HG02943 (cell line): ENCODE measurements at regions not wholly inside any gene's neighbourhood (a gene's known extent, or its start where the extent isn't known, plus 50 kb on each side); places are given as distances from the start of the nearest gene placed in this dataset.

Experiments used
- ATAC-seq: cut with Tn5 transposase; IDR thresholded peaks from one replicate; pipeline ENCODE4 v1.9.1; 2021; ENCODE audit warnings: mild to moderate bottlenecking, low read depth, moderate library complexity; ENCODE audit not compliant: unreplicated experiment

DNA sequence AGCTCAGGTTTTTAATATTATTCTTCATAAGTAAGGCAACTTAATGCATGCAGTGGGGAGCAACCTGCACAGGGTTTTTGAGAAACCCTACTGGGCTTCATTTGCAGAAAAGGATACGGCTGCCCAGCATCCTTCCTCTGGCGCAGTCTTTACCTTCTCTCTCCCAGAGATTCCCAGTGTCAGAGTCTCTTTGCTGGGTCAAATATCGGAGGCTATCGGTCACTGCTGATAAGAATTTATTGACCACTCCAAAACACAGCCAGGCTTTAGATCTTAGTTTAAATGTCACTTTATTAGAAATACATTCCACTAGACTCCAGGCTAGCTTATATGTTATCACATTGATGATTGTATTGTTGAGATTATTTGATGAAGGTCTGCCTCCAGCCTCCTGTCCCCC is 147.2 kb upstream of the CPSF6 start:
- ATAC-seq: no peak

- ATAC-seq: no peak
Measured at GRCh38 chr12:69094606-69095216, 144.7 kb upstream of the CPSF6 start.

- no peak for ATAC-seq
Measured at GRCh38 chr12:69095765-69096477, 143.4 kb upstream of the CPSF6 start.

GRCh38 chr12:69096669-69097335 is 142.6 kb upstream of the CPSF6 start:
- no peak for ATAC-seq

- no peak for ATAC-seq
Measured at GRCh38 chr12:69097619-69098368, 141.6 kb upstream of the CPSF6 start.

DNA sequence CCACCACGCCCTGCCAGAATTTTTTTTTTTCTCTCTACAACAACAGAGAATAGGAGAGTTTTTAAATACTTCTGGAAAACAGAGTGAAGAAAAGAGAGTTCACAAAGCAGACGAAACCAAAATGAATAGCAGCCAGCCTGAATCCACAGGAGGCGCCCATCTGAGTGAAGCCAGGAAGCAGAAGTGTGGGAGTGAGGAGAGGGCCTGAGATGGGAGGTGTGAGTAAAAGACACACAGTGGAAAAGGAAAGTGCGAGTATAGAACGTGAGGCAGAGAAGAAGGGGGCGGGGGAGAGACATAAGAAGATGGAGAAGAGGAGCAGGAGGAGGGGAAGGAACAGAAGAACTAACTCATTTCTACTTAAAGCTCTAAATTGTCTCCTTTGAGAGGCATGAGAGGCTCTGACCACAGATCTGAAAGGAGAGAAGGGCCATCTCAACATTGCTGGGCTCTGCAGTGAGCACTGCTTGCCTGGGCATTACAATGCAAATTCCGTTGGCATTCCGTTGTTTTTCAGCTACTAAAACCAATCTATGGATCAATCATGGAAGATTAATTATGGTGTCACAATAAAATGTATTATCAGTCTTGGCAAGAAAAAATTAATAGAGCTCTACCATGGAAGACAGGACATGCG is 140.1 kb upstream of the CPSF6 start:
- ATAC-seq: no peak

DNA sequence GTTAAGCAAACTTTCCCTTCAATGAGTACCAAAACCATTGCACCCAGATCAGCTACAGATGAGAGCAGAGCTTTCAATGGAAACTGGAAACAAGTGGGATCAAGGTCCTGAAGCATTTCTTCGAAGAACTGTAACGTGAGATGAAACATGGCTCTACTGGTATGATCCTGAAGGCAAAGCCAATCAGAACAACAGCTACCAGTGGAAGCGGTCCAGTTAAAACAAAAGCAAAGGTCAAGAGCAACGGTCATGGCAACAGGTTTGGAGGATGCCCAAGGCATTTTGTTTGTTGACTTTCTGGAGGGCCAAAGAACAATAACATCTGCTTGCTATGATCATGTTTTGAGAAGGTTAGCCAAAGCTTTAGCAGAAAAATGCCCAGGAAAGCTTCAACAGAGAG is 137.9 kb upstream of the CPSF6 start:
- ATAC-seq: no peak

GRCh38 chr12:69102856-69103255 is 136.5 kb upstream of the CPSF6 start:
- ATAC-seq: no peak

- ATAC-seq: no peak
Measured at GRCh38 chr12:69105101-69105962, 134.0 kb upstream of the CPSF6 start.

DNA sequence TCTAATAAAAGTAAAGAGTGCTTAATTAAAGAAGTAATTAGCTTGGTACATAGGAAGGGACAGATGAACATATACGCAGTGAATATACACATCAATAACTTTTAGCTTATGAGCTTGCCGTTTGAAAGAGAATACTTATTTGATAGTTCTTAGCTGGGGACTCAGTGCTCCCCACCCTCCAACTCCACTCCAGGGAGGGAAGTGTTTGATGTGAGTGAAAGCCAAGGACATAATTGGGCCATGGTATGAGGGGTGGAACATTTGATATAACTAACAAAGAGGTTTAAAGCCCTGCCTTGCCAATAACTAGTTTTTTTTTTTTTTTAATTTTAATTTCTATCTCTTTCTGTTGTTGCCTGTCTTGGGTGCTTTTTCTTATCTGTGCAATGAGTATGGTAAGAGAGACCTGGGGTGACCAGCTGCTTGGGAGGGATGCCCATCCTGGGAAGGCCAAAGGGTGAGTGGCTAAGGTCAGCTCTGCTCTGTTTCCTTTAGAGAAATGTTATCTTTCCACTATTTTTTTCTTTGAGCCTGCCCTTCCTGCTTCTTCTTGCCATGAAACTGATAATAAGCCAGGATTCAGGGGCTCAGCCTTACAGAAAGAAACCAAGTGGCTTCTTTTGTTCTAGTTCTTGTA is 132.8 kb upstream of the CPSF6 start:
- ATAC-seq: no peak

- no peak for ATAC-seq
Measured at GRCh38 chr12:69107541-69107940, 131.8 kb upstream of the CPSF6 start.

- no peak for ATAC-seq
Measured at GRCh38 chr12:69108037-69108436, 131.3 kb upstream of the CPSF6 start.

DNA sequence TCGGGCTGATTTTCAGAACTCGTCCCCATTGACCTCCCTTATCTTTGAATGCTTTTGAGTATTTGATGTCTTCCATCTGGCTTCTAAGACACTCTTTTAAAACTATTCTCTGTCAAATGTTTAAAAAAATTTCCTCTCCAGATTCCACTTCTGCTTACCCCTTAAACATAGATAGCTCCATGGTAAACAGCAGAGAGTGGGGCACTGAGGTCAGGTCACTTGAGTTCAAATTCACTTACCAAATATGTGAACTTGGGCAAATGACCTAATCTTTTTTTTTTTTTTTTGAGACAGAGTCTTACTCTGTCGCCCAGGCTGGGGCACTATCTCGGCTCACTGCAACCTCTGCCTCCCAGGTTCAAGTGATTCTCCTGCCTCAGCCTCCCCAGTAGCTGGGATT is 126.8 kb upstream of the CPSF6 start:
- no peak for ATAC-seq

DNA sequence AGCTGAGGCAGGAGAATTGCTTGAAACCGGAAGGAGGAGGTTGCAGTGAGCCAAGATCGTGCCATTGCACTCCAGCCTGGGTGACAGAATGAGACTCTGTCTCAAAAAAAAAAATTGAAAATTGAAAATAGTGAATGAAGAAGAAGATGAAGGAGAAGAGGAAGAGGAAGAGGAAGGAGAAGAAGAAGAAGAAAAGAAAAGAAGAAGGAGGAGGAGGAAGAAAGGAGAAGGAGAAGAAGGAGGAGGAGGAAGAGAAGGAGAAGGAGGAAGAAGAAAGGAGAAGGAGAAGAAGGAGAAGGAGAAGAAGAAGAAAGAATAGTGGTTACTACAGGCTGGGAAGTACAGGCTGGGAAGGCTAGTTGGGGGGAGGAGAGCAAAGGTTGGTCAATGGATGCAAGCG is 124.3 kb upstream of the CPSF6 start:
- ATAC-seq: no peak

GRCh38 chr12:69115951-69116350 is 123.4 kb upstream of the CPSF6 start:
- no peak for ATAC-seq

DNA sequence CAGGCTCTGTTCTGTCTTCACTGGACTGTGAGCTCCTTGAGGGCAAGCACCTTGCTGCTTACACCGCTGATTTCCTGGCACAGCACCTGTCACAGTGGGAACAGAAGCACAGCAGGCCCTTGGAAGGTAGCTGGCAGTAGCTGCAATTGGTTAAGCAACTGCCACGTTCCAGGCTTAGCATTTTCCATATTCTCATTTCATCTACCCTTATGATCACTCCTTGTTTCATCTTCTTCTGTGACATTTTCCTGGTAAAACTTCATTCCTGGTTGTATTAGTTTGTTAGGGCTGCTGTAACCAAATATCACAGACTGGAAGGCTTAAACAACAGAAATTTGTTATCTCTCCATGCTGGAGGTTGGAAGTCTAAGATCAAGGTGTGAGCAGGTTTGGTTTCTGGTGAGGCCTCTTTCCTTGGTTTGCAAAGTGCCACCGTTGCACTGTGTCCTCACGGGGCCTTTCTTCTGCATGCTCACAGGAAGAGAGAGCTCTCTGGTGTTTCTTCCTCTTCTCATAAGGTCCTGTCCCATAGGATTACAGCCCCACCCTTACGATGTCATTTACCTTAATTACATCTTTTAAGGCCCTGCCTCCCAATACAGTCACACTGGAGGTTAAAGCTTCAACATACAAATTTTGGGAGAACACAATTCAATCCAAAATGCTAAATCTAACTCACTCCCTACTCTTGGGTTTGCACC is 121.7 kb upstream of the CPSF6 start:
- no peak for ATAC-seq

DNA sequence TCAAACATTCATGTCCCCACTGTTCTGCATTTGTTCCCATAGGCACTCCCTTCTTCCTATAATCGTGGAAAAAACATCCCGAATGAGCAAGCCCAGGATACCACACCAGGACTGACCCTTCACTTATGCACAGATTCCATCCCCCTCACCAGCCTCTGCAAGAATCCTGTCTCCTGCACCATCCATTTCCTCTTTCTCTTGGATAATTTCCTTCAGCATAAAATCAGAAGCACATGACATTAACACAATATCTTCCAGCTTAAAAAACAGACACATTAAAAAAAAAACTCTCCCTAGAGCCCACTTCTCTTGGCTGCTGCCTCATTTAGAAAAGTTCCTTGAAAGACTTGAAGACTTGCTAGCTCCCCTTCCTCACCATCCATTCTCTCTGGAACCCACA is 120.9 kb upstream of the CPSF6 start:
- ATAC-seq: no peak

DNA sequence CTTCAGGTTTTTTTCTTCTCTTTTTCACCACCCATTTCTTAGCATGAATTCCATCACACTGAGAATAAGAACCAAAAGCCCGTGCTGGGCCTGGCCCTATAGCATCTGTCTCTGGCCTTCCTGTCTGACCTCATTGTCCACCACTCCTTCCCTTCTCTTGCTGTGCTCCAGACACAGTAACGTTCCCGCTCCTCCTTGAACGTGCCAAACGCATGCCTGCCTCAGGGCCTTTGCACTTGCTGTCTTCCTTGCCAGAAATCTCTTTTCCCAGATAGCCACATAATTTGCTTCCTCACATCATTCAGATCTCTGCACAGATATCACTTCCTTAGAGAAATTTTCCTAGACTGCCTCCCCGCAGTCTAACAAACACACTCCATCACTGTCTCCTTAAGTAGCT is 119.6 kb upstream of the CPSF6 start:
- ATAC-seq: no peak

DNA sequence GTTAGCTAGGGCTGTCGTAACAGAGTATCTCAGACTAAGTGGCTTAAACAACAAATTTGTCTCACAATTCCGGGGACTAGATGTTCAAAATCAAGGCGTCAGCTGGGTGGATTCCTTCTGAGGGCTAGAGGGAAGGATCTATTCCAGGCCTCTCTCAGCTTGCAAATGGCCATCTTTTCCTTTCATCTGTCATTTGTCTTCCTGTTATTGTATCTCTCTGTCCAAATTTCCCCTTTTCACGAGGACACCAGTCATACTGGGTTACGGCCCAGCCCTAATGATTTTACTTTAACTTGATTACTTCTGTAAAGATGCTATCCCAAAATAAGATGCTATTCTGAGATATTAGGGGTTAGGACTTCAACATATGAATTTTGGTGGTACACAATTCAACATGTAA is 119.0 kb upstream of the CPSF6 start:
- no peak for ATAC-seq
